ENCODE measurements at regions not wholly inside any gene's neighbourhood (a gene's known extent, or its start where the extent isn't known, plus 50 kb on each side); places are given as distances from the start of the nearest gene placed in this dataset.

DNA sequence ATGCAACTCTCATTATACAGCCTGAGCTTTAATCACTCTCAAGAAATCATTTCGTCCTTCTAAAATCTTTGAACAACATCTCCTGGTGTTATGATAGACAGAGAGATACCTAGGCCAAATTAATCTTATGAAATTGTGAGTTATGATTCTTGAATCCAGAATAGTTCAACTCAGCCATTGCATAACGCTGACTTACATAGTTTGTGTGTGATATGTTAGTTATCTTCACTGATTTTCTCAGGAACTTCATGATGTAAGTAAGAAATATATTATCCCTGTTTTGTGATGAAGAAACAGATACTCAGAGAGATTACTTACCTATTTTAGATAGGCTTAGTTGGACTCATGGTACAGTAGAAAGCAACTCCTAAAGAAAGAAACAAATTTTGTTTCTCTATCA is 684.4 kb downstream of the ZEB2 start:
- no peaks in the 10 kb centered on the region for H3K4me1 ChIP-seq (replicated peaks)
- intact Hi-C loops (cut with DNase I): no loop called here
- no peak overlapping the region for H3K27ac ChIP-seq
- DNase-seq (ENCODE audit: low spot score): no peak
- H3K36me3 ChIP-seq: no peaks in the 10 kb centered on the region
- 45% methylated on average over 2 of the region's 2 CpGs for WGBS
- TF ChIP-seq POLR2AphosphoS5 (IDR thresholded peaks at IDR 0.05): no peak
- no peak for TF ChIP-seq POLR2A (IDR thresholded peaks at IDR 0.05)
- TF ChIP-seq, protein P1, sequence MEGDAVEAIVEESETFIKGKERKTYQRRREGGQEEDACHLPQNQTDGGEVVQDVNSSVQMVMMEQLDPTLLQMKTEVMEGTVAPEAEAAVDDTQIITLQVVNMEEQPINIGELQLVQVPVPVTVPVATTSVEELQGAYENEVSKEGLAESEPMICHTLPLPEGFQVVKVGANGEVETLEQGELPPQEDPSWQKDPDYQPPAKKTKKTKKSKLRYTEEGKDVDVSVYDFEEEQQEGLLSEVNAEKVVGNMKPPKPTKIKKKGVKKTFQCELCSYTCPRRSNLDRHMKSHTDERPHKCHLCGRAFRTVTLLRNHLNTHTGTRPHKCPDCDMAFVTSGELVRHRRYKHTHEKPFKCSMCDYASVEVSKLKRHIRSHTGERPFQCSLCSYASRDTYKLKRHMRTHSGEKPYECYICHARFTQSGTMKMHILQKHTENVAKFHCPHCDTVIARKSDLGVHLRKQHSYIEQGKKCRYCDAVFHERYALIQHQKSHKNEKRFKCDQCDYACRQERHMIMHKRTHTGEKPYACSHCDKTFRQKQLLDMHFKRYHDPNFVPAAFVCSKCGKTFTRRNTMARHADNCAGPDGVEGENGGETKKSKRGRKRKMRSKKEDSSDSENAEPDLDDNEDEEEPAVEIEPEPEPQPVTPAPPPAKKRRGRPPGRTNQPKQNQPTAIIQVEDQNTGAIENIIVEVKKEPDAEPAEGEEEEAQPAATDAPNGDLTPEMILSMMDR (IDR thresholded peaks at IDR 0.05): no peak
- no peaks in the 10 kb centered on the region for H3K27me3 ChIP-seq (replicated peaks; ENCODE audit: insufficient read depth)
- no peak overlapping the region for H3K4me3 ChIP-seq
- no peaks in the 10 kb centered on the region for H3K9me3 ChIP-seq

DNA sequence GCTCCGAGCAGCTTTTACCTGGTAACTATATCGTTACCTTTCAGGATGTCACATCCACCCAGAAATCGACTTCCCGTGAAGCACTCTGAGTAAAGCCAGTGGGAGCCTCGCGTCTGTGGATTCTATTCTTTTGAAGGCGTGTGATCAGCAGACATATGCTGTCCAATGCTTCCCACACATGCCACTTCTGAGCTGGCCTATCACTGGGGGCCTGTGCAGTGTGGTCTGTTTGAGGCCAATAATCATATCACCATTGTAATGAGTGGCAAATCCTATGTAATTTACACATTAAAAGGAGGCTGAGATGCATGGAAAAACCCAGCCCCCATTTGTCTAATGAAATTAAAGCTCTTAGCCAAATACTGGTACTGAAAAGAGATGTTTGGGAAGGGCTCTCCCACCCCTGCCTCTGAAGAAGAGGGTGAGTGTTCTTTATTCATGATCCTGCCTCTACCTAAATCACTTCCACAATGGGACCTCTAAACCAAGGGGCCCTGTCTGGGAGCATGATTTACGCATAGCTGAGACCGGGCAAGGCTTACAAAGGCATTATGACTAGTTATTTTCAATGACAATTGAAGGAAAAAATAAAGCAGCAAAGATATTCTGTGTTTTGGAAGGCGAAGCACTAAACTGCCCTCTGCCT is 686.8 kb downstream of the ZEB2 start:
- Histone ChIP-seq H3K9me3 (no peaks in the 10 kb centered on the region), H3K4me3 (no peak overlapping the region), H3K27ac (no peak overlapping the region), H3K27me3 (replicated peaks; ENCODE audit: insufficient read depth) (no peaks in the 10 kb centered on the region), H3K36me3 (no peaks in the 10 kb centered on the region), H3K4me1 (replicated peaks) (no peaks in the 10 kb centered on the region)
- intact Hi-C loops (cut with DNase I): no loop called here
- TF ChIP-seq, protein P1 (IDR thresholded peaks at IDR 0.05): no peak
- TF ChIP-seq POLR2A (IDR thresholded peaks at IDR 0.05): no peak
- no peak for TF ChIP-seq POLR2AphosphoS5 (IDR thresholded peaks at IDR 0.05)
- 93% methylated on average over 10 of the region's 10 CpGs for WGBS
- no peak for DNase-seq (ENCODE audit: low spot score)

DNA sequence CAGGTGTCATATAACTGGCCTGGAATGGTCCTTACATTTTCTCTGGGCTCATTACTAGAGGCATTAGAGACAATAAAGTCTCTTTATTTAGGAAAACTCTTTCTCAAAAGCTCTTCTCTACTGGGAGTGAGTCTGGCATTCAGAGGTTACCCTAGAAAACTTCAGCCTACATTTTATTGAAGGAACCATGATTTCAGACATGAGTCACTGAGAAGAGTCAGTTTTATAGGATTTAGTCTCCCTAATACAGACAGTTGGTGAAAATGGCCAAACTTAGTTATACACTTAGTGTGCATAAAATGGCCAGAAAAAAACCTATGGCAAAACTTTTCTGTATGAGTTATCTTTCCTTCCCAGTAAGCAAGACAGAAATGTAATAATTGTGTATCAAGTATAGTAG is 689.4 kb downstream of the ZEB2 start:
- intact Hi-C loops (cut with DNase I): no loop called here
- H3K4me3 ChIP-seq: no peak overlapping the region
- no peak for TF ChIP-seq POLR2A (IDR thresholded peaks at IDR 0.05)
- H3K4me1 ChIP-seq (replicated peaks): no peaks in the 10 kb centered on the region
- H3K36me3 ChIP-seq: no peaks in the 10 kb centered on the region
- H3K9me3 ChIP-seq: no peaks in the 10 kb centered on the region
- H3K27ac ChIP-seq: no peak overlapping the region
- DNase-seq (ENCODE audit: low spot score): no peak
- H3K27me3 ChIP-seq (replicated peaks; ENCODE audit: insufficient read depth): no peaks in the 10 kb centered on the region

DNA sequence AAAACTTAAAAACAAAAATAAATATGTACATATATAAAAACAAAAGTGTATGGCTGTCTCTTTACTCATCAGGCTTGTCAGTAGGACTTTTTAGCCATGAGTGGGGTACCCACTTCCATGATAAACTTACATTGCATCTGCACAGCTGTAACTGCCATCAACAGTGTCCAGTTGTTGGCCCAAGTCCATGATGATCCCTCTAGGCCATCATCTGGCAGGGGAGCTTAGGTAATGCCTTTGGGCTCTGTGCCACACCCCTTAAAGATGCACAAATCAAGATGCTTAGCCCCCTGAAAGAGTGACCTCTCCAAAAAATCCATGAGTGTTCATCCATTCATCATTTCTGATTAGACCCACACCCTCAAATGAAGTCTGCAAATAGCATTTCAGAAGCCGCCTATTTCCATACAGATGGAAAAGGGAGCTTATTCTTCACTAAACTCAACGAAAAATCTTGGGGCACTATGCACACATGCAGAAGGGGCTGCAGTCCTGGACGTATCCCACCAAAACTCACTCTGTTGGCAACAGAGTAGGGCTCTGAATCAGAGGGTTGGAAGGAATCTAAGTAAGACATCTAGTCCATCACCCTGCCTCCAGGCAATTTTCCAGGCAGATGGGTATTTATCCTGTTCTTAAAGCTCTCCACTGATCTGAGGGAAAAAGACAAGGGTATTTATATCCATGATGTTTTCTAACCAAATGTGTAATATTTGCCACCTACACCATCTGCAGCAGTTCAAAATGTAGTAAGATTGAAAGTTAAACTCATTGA is 691.0 kb downstream of the ZEB2 start:
- H3K4me1 ChIP-seq (replicated peaks): no peaks in the 10 kb centered on the region
- 86% methylated on average over 3 of the region's 3 CpGs for WGBS
- H3K4me3 ChIP-seq: no peak overlapping the region
- no peaks in the 10 kb centered on the region for H3K9me3 ChIP-seq
- no peak for DNase-seq (ENCODE audit: low spot score)
- TF ChIP-seq POLR2AphosphoS5 (IDR thresholded peaks at IDR 0.05): no peak
- TF ChIP-seq, protein P1 (IDR thresholded peaks at IDR 0.05): no peak
- TF ChIP-seq POLR2A (IDR thresholded peaks at IDR 0.05): no peak
- H3K36me3 ChIP-seq: no peaks in the 10 kb centered on the region
- no peaks in the 10 kb centered on the region for H3K27me3 ChIP-seq (replicated peaks; ENCODE audit: insufficient read depth)
- no peak overlapping the region for H3K27ac ChIP-seq
- intact Hi-C loops (cut with DNase I): no loop called here

DNA sequence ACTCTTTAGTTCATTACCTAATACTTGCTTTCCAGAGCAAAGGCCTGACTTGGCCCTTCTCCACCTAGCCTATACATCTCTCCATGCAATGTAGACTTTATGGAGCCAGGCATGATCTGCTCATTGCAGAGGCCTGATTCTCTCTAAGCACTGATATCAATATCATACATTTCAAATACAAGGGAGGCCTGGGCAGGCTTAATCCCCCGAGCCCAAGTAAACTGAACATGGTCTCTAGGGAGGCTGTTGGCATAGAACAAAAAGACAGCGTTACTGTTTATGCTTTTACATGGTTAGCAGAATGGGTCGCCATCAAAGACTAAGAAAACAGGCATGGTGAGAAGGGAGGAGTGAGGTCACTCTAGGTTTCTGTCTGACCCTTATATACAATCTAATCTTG is 695.1 kb downstream of the ZEB2 start:
- intact Hi-C loops (cut with DNase I): no loop called here
- Histone ChIP-seq H3K36me3 (no peaks in the 10 kb centered on the region), H3K27me3 (replicated peaks; ENCODE audit: insufficient read depth) (no peaks in the 10 kb centered on the region), H3K9me3 (no peaks in the 10 kb centered on the region), H3K4me3 (no peak overlapping the region), H3K4me1 (replicated peaks) (no peaks in the 10 kb centered on the region), H3K27ac (no peak overlapping the region)
- no peak for TF ChIP-seq POLR2A (IDR thresholded peaks at IDR 0.05)
- 77% methylated on average over 3 of the region's 3 CpGs for WGBS
- no peak for DNase-seq (ENCODE audit: low spot score)

DNA sequence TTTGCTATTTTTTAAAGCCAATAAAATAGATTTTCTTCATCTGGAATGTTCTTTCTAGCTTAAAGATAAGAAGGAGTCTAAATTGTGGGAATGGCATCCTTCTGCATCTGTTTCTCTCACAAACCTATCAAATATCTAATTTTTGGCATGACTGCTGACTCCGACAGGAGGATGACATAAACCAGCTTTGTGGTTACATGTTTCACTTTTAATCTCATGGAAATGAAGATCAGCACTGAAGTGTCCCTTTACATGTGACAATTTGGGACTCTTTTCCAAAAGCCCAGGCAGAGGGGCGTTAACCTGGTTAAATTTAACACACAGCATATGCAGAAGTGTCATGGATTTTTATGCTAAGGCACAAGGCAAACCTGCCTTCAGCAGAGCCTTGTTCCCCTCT is 694.7 kb downstream of the ARHGAP15 start:
- Histone ChIP-seq H3K27me3 (replicated peaks; ENCODE audit: insufficient read depth) (no peaks in the 10 kb centered on the region), H3K9me3 (no peaks in the 10 kb centered on the region), H3K27ac (no peak overlapping the region), H3K4me1 (replicated peaks) (no peaks in the 10 kb centered on the region), H3K36me3 (no peaks in the 10 kb centered on the region), H3K4me3 (no peak overlapping the region)
- 48% methylated on average over 2 of the region's 2 CpGs for WGBS
- DNase-seq (ENCODE audit: low spot score): no peak
- intact Hi-C loops (cut with DNase I): no loop called here
- TF ChIP-seq, protein P1 (IDR thresholded peaks at IDR 0.05): no peak
- TF ChIP-seq POLR2AphosphoS5 (IDR thresholded peaks at IDR 0.05) (no peak), POLR2A (IDR thresholded peaks at IDR 0.05) (no peak)
